ENCODE measurements at regions not wholly inside any gene's neighbourhood (a gene's known extent, or its start where the extent isn't known, plus 50 kb on each side); places are given as distances from the start of the nearest gene placed in this dataset.

DNA sequence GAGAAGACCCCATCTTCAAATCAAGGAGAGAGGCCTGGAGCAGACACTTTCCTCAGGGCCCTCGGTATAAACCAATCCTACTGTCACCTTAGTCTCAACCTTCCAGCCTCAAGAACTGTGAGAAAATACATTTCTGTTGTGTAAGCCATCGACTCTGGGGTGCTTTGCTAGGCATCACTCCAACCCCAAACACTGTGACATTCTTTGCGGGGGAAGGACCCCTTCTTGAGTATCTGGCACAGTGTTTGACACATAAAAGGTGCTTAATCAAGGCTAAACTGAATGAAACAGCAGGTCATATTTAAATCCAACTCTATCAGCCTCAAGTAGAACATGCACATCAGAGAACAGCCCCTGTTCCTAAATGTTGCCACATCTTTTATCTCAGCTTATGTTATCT is 558.1 kb downstream of the INSC start:
- no peak for DNase-seq

More for the DNA sequence above, 558.1 kb downstream of the INSC start:
- no peak overlapping the region for H3K56ac ChIP-seq (ENCODE audit: insufficient read length, low read depth, low read length)
- no peak overlapping the region for H3K18ac ChIP-seq (ENCODE audit: insufficient read length, low read depth, low read length)
- H4K5ac ChIP-seq (ENCODE audit: insufficient read length, low read depth, low read length): no peak overlapping the region
- H3K9me3 ChIP-seq (ENCODE audit: control insufficient read depth, low read depth, low read length): no peaks in the 10 kb centered on the region
- no peak overlapping the region for H4K91ac ChIP-seq (ENCODE audit: insufficient read length, low read depth, low read length)
- H2AFZ ChIP-seq (ENCODE audit: low read length): no peak overlapping the region
- H3K4me2 ChIP-seq (ENCODE audit: insufficient read depth, insufficient read length, low read length): no peak overlapping the region
- no peak overlapping the region for H3K27ac ChIP-seq (ENCODE audit: insufficient read length, low read depth, low read length)
- H2BK5ac ChIP-seq (ENCODE audit: insufficient read length, low read length): no peak overlapping the region
- Mint-ChIP-seq H3K36me3 (ENCODE audit: insufficient read depth in 1 of 3, low read depth in 3 of 3) (peaks cover 4 to 15% (median 8%) of the 10 kb centered on the region in 3 experiments; a peak in 5 of 7 replicates), H3K27ac (no peak overlapping the region), H3K27me3 (ENCODE audit: low read depth) (no peaks in the 10 kb centered on the region; the same call in 1 of the 2 replicates), H3K4me1 (no peaks in the 10 kb centered on the region; a peak in 1 of 4 replicates), H3K9me3 (peaks cover 17 to 20% of the 10 kb centered on the region in 2 experiments), H3K4me3 (no peak overlapping the region)
- no peak overlapping the region for H3K4ac ChIP-seq (ENCODE audit: low read depth, low read length)
- no peaks in the 10 kb centered on the region for H3K27me3 ChIP-seq (ENCODE audit: insufficient read depth, low read length)
- no peaks in the 10 kb centered on the region for H3K79me1 ChIP-seq (ENCODE audit: insufficient read depth, low read depth, low read length, poor library complexity, severe bottlenecking)
- H2AK5ac ChIP-seq (ENCODE audit: insufficient read length, low read length): no peak overlapping the region
- no peak overlapping the region for H2BK120ac ChIP-seq (ENCODE audit: low read depth, low read length, poor library complexity, severe bottlenecking)
- no peaks in the 10 kb centered on the region for H4K20me1 ChIP-seq (ENCODE audit: control insufficient read depth, insufficient read depth, insufficient read length)
- no peak overlapping the region for H2BK20ac ChIP-seq (ENCODE audit: low read depth, low read length, poor library complexity, severe bottlenecking)
- TF ChIP-seq, protein P1, sequence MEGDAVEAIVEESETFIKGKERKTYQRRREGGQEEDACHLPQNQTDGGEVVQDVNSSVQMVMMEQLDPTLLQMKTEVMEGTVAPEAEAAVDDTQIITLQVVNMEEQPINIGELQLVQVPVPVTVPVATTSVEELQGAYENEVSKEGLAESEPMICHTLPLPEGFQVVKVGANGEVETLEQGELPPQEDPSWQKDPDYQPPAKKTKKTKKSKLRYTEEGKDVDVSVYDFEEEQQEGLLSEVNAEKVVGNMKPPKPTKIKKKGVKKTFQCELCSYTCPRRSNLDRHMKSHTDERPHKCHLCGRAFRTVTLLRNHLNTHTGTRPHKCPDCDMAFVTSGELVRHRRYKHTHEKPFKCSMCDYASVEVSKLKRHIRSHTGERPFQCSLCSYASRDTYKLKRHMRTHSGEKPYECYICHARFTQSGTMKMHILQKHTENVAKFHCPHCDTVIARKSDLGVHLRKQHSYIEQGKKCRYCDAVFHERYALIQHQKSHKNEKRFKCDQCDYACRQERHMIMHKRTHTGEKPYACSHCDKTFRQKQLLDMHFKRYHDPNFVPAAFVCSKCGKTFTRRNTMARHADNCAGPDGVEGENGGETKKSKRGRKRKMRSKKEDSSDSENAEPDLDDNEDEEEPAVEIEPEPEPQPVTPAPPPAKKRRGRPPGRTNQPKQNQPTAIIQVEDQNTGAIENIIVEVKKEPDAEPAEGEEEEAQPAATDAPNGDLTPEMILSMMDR (conservative IDR thresholded peaks at IDR 0.05): no peak
- no peak overlapping the region for H3K9ac ChIP-seq (ENCODE audit: extremely low read depth, insufficient read length, low read length)
- H2BK15ac ChIP-seq (ENCODE audit: low read depth, low read length): no peak overlapping the region
- no peak overlapping the region for H3K14ac ChIP-seq (ENCODE audit: insufficient read depth, low read length)
- no peak overlapping the region for H3T11ph ChIP-seq (ENCODE audit: low read length)
- H3K23me2 ChIP-seq (ENCODE audit: insufficient read length, low read depth, low read length, poor library complexity, severe bottlenecking): no peaks in the 10 kb centered on the region
- no peaks in the 10 kb centered on the region for H3K79me2 ChIP-seq (ENCODE audit: insufficient read depth, low read length)
- H3K23ac ChIP-seq (ENCODE audit: insufficient read length, low read depth, low read length): no peak overlapping the region
- no peak overlapping the region for H2BK12ac ChIP-seq (ENCODE audit: insufficient read length, low read depth, low read length)
- no CpG with 5 or more reads among the region's 3 CpGs for WGBS (ENCODE audit: extremely low coverage, insufficient read length, low lambda C conversion rate)
- H3K4me1 ChIP-seq (ENCODE audit: insufficient read depth, low read length): no peaks in the 10 kb centered on the region
- H4K8ac ChIP-seq (replicated peaks; ENCODE audit: insufficient read length, low read depth, low read length): no peak overlapping the region

Measured in H9 (cell line).